ENCODE measurements at regions not wholly inside any gene's neighbourhood (a gene's known extent, or its start where the extent isn't known, plus 50 kb on each side); places are given as distances from the start of the nearest gene placed in this dataset.

GRCh38 chr21:38958940-38959691, 153.4 kb downstream of the ETS2 start:
- Histone ChIP-seq H3K27me3 (ENCODE audit: control insufficient read depth in 4 of 4, insufficient read depth in 4 of 4, low read length in 3 of 4) (no peaks in the 10 kb centered on the region), H3K4me3 (ENCODE audit: low read depth in 1 of 3, low read length in 3 of 3) (no peak overlapping the region), H3K36me3 (ENCODE audit: control insufficient read depth in 4 of 4, insufficient read depth in 3 of 4, low read depth in 1 of 4, low read length in 3 of 4) (no peaks in the 10 kb centered on the region), H3K4me1 (ENCODE audit: control insufficient read depth in 4 of 4, insufficient read depth in 4 of 4, low read length in 3 of 4) (peaks cover 9 to 38% (median 18%) of the 10 kb centered on the region in 4 donors), H3K27ac (ENCODE audit: low read depth in 1 of 2, low read length in 2 of 2) (peak overlapping the region; percentile 84 to 86), H3K9me3 (ENCODE audit: control insufficient read depth in 4 of 4, low read length in 3 of 4) (peaks cover 0 to 3% (median 0%) of the 10 kb centered on the region in 4 donors), H3K9ac (ENCODE audit: low read depth in 1 of 2, low read length in 2 of 2) (peak overlapping the region in 1 of 2 donors; percentile 39)
- TF ChIP-seq NR2F2 (IDR thresholded peaks at IDR 0.05) (peak; percentile 99), ATF3 (IDR thresholded peaks at IDR 0.05) (peak; percentile 94), TAF1 (conservative IDR thresholded peaks at IDR 0.05) (peak; percentile 58), YY1 (IDR thresholded peaks at IDR 0.05) (peak; percentile 87), REST (IDR thresholded peaks at IDR 0.05) (peak; percentile 81), FOXA2 (IDR thresholded peaks at IDR 0.05) (peak; percentile 84), MAX (IDR thresholded peaks at IDR 0.05) (peak; percentile 61), HNF4G (IDR thresholded peaks at IDR 0.05) (peak; percentile 90), RAD21 (IDR thresholded peaks at IDR 0.05) (peak; percentile 60 to 63), HNF4A (conservative IDR thresholded peaks at IDR 0.05) (peak; percentile 94 to 96), ZBTB33 (IDR thresholded peaks at IDR 0.05) (peak; percentile 72), GABPA (IDR thresholded peaks at IDR 0.05 in 1 of 2, conservative IDR thresholded peaks at IDR 0.05 in 1 of 2) (no peak), FOXA1 (IDR thresholded peaks at IDR 0.05) (peak; percentile 85), SP1 (IDR thresholded peaks at IDR 0.05) (peak; percentile 95), RXRA (IDR thresholded peaks at IDR 0.05) (peak; percentile 93 to 95), CTCF (IDR thresholded peaks at IDR 0.05; ENCODE audit: low read depth, low read length, missing input control) (no peak), EGR1 (IDR thresholded peaks at IDR 0.05; ENCODE audit: low read depth in 2 of 2) (peak in 1 of 2 donors; percentile 52), JUND (IDR thresholded peaks at IDR 0.05) (peak; percentile 98 to 99)
- no peak for DNase-seq (ENCODE audit: low spot score)
- WGBS = 49% methylated on average over 4 of the region's 4 CpGs
